Lower leg skin (tissue), 3 donors: ENCODE measurements at regions not wholly inside any gene's neighbourhood (a gene's known extent, or its start where the extent isn't known, plus 50 kb on each side); places are given as distances from the start of the nearest gene placed in this dataset.

Experiments
- CTCF ChIP-seq, 3 donors: fragments of 450-650 bp; IDR thresholded peaks; one replicate each; pipeline ENCODE4 v1.5.1; 2016; ENCODE audit warnings: antibody characterized with exemption in 3 of 3, mild to moderate bottlenecking in 3 of 3, moderate library complexity in 2 of 3
- POLR2A ChIP-seq, 2 donors: fragments of 450-650 bp; IDR thresholded peaks; one replicate each; pipeline ENCODE4 v1.6.1; 2016 to 2017; ENCODE audit warnings: antibody characterized with exemption in 2 of 2, mild to moderate bottlenecking in 1 of 2, moderate library complexity in 1 of 2

GRCh38 chr6:113208726-113209125, 648.4 kb upstream of the MARCKS start:
- TF ChIP-seq CTCF (IDR thresholded peaks at IDR 0.05): no peak
- TF ChIP-seq POLR2A (IDR thresholded peaks at IDR 0.05): no peak
